SK-N-SH treated with all-trans-retinoic acid at 6 μM for 48 hours (cell line): ENCODE measurements at regions not wholly inside any gene's neighbourhood (a gene's known extent, or its start where the extent isn't known, plus 50 kb on each side); places are given as distances from the start of the nearest gene placed in this dataset.

Experiments used
- ATAC-seq: fragments of 200-7000 bp; cut with Tn5 transposase; 3 replicates; pipeline ENCODE4 v1.9.1; 2020; ENCODE audit warnings: mild to moderate bottlenecking, moderate library complexity
- BACH2 ChIP-seq: fragments of 250-450 bp; sonication (Bioruptor Pico); IDR thresholded peaks from 2 replicates; pipeline ENCODE4 v1.9.0; 2021; ENCODE audit warnings: mild to moderate bottlenecking, borderline replicate concordance
- CREB5 ChIP-seq: fragments of 250-450 bp; sonication (Bioruptor Pico); IDR thresholded peaks from 2 replicates; pipeline ENCODE4 v1.5.1; 2020; ENCODE audit warnings: low read depth, mild to moderate bottlenecking, moderate library complexity
- CSDC2 ChIP-seq: fragments of 250-450 bp; sonication (Bioruptor Pico); IDR thresholded peaks from 2 replicates; pipeline ENCODE4 v1.5.0; 2020; ENCODE audit warnings: mild to moderate bottlenecking, moderate library complexity
- ESRRG ChIP-seq: fragments of 250-450 bp; sonication (Bioruptor Pico); IDR thresholded peaks from 2 replicates; pipeline ENCODE4 v1.6.1; 2021; ENCODE audit warnings: mild to moderate bottlenecking
- GLIS3 ChIP-seq: fragments of 250-450 bp; sonication (Bioruptor Pico); IDR thresholded peaks from 2 replicates; pipeline ENCODE4 v1.5.0; 2020; ENCODE audit warnings: mild to moderate bottlenecking, moderate library complexity
- ISL1 ChIP-seq: fragments of 250-450 bp; sonication (Bioruptor Pico); IDR thresholded peaks from 2 replicates; pipeline ENCODE4 v2.1.2; 2022; ENCODE audit warnings: mild to moderate bottlenecking, moderate library complexity
- OSR1 ChIP-seq: fragments of 250-450 bp; sonication (Bioruptor Pico); IDR thresholded peaks from 2 replicates; pipeline ENCODE4 v1.8.0; 2022; ENCODE audit warnings: moderate library complexity, mild to moderate bottlenecking, inconsistent platforms
- POU6F1 ChIP-seq: fragments of 250-450 bp; sonication (Bioruptor Pico); IDR thresholded peaks from 2 replicates; pipeline ENCODE4 v1.8.0; 2021; ENCODE audit warnings: low read depth, mild to moderate bottlenecking, moderate library complexity, borderline replicate concordance
- PPARA ChIP-seq: fragments of 250-450 bp; sonication (Bioruptor Pico); IDR thresholded peaks from 2 replicates; pipeline ENCODE4 v1.5.0; 2020; ENCODE audit warnings: mild to moderate bottlenecking, borderline replicate concordance
- RARB ChIP-seq: fragments of 250-450 bp; sonication (Bioruptor Pico); IDR thresholded peaks from 2 replicates; pipeline ENCODE4 v1.8.0; 2021; ENCODE audit warnings: mild to moderate bottlenecking, moderate library complexity
- SNAI2 ChIP-seq: fragments of 250-450 bp; sonication (Bioruptor Pico); IDR thresholded peaks from 2 replicates; pipeline ENCODE4 v1.5.0; 2020; ENCODE audit warnings: mild to moderate bottlenecking, moderate library complexity
- TCF4 ChIP-seq: fragments of 250-450 bp; sonication (Bioruptor Pico); IDR thresholded peaks from 2 replicates; pipeline ENCODE4 v1.8.0; 2021; ENCODE audit warnings: mild to moderate bottlenecking, moderate library complexity, borderline replicate concordance
- TOX ChIP-seq: fragments of 250-450 bp; sonication (Bioruptor Pico); IDR thresholded peaks from 2 replicates; pipeline ENCODE4 v1.8.0; 2021; ENCODE audit warnings: mild to moderate bottlenecking, moderate library complexity, borderline replicate concordance
- ZC3H10 ChIP-seq: fragments of 250-450 bp; sonication (Bioruptor Pico); IDR thresholded peaks from 2 replicates; pipeline ENCODE4 v1.5.1; 2021; ENCODE audit warnings: mild to moderate bottlenecking, moderate library complexity
- ZFP3 ChIP-seq: fragments of 250-450 bp; sonication (Bioruptor Pico); IDR thresholded peaks from 2 replicates; pipeline ENCODE4 v1.5.0; 2020; ENCODE audit warnings: mild to moderate bottlenecking, moderate library complexity
- ZFP30 ChIP-seq: fragments of 450-650 bp; formaldehyde crosslinking; IDR thresholded peaks from 2 replicates; pipeline ENCODE4 v1.5.0; 2022; ENCODE audit warnings: mild to moderate bottlenecking, moderate library complexity
- ZNF565 ChIP-seq: fragments of 450-650 bp; formaldehyde crosslinking; conservative IDR thresholded peaks from 2 replicates; pipeline ENCODE4 v1.5.0; 2020; ENCODE audit warnings: low read depth, mild to moderate bottlenecking, moderate library complexity
- ZNF70 ChIP-seq: fragments of 450-650 bp; formaldehyde crosslinking; IDR thresholded peaks from 2 replicates; pipeline ENCODE4 v1.5.0; 2020; ENCODE audit warnings: mild to moderate bottlenecking, moderate library complexity
- ZNF8 ChIP-seq: fragments of 450-650 bp; formaldehyde crosslinking; IDR thresholded peaks from 2 replicates; pipeline ENCODE4 v1.5.0; 2020; ENCODE audit warnings: mild to moderate bottlenecking, moderate library complexity
- TF ChIP-seq, protein P1 (sequence below): fragments of 250-450 bp; sonication (Bioruptor Pico); IDR thresholded peaks from 2 replicates; pipeline ENCODE4 v1.5.1; 2021; ENCODE audit warnings: mild to moderate bottlenecking, moderate library complexity
- TF ChIP-seq, protein P2 (sequence below): fragments of 250-450 bp; sonication (Bioruptor Pico); IDR thresholded peaks from 2 replicates; pipeline ENCODE4 v1.5.0; 2020; ENCODE audit warnings: mild to moderate bottlenecking, moderate library complexity

DNA sequence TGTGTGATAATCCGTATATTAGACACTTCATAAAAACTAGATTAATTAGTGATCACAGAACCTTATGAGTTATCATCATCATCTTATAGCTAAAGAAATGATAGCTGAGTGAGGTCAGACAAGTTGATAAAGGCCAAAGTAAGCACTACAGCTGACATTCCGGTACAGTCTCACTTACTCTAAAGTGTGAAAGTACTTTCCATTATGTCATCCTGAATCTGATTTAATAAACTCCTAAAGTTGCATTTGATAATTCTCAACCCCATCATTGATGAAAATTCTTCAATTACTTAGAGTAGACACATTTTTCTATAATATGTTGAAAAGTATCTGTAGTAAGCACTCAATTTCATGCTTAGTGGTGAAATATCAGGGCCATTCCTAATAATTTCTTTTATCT is 385.2 kb upstream of the CHD6 start:
- no peak for TF ChIP-seq ZNF565
- TF ChIP-seq RARB (CRISPR knock-in tag) = no peak
- no peak for TF ChIP-seq POU6F1 (CRISPR knock-in tag)
- no peak for TF ChIP-seq ZC3H10
- TF ChIP-seq OSR1 (CRISPR knock-in tag) = no peak
- no peak for TF ChIP-seq CREB5 (CRISPR knock-in tag)
- no peak for TF ChIP-seq ZNF8 (CRISPR knock-in tag)
- TF ChIP-seq PPARA (CRISPR knock-in tag) = no peak
- TF ChIP-seq ESRRG (CRISPR knock-in tag) = no peak
- no peak for TF ChIP-seq TCF4 (CRISPR knock-in tag)
- no peak for TF ChIP-seq ISL1 (CRISPR knock-in tag)
- TF ChIP-seq TOX (CRISPR knock-in tag) = no peak
- ATAC-seq = no peak

- ATAC-seq = no peak
- TF ChIP-seq CSDC2 (no peak), SNAI2 (no peak), TCF4 (CRISPR knock-in tag) (no peak), ZNF8 (CRISPR knock-in tag) (no peak), ZFP30 (CRISPR knock-in tag) (no peak), PPARA (CRISPR knock-in tag) (no peak), ZFP3 (no peak)
- TF ChIP-seq, protein P1, sequence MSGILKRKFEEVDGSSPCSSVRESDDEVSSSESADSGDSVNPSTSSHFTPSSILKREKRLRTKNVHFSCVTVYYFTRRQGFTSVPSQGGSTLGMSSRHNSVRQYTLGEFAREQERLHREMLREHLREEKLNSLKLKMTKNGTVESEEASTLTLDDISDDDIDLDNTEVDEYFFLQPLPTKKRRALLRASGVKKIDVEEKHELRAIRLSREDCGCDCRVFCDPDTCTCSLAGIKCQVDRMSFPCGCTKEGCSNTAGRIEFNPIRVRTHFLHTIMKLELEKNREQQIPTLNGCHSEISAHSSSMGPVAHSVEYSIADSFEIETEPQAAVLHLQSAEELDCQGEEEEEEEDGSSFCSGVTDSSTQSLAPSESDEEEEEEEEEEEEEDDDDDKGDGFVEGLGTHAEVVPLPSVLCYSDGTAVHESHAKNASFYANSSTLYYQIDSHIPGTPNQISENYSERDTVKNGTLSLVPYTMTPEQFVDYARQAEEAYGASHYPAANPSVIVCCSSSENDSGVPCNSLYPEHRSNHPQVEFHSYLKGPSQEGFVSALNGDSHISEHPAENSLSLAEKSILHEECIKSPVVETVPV (CRISPR knock-in tag) = no peak
Measured at GRCh38 chr20:41998539-41999341, 380.6 kb upstream of the CHD6 start.

GRCh38 chr20:41996951-41997350 is 378.8 kb upstream of the CHD6 start:
- TF ChIP-seq BACH2 (CRISPR knock-in tag) (no peak), ISL1 (CRISPR knock-in tag) (no peak), ZFP30 (CRISPR knock-in tag) (no peak), ZNF8 (CRISPR knock-in tag) (no peak), ZNF70 (no peak), TCF4 (CRISPR knock-in tag) (no peak), SNAI2 (no peak), PPARA (CRISPR knock-in tag) (no peak), GLIS3 (CRISPR knock-in tag) (no peak), ZFP3 (no peak), ZC3H10 (no peak)
- TF ChIP-seq, protein P1 (CRISPR knock-in tag) = no peak

DNA sequence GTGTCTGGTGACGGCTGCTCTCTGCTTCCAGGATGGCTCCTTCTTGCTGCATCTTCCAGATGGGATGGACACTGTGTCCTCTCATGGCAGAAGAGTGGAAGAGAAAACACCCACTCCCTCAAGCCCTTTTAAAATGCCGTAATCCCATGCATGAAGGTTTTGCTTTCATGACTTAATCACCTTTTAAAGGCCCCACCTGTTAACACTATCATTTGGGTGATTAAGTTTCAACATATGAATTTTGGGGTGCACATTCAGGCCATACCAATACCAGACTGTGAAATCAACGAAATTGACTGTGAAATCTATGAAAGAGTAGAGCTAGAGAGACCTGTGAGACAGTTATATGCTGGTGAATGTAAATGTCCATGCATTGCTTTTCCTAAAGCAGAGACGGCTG is 374.3 kb upstream of the CHD6 start:
- ATAC-seq = no peak
- TF ChIP-seq GLIS3 (CRISPR knock-in tag) (no peak), ZNF70 (no peak), ISL1 (CRISPR knock-in tag) (no peak), ZNF8 (CRISPR knock-in tag) (no peak), ZFP30 (CRISPR knock-in tag) (no peak)

More at GRCh38 chr20:41996951-41997350, 378.8 kb upstream of the CHD6 start:
- no peak for ATAC-seq

DNA sequence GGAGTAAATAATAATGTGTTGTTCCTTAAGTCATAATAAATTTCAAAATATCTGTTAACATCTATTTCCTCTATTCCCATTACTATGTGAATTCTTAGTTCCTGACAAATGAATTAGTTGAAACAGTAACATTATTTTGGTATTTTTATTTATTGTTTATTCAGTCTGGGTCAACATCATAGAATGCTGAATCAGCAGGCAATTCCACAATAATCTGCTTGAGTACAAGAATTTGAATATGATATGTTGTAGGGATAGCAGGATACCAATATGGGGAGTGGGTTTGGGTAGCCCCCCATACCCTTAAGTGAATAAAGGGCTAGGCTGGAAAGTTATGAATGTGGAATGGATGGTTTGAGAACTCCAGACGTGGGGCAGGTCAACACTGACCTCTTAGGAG is 373.2 kb upstream of the CHD6 start:
- TF ChIP-seq ZFP3 = no peak
- no peak for TF ChIP-seq OSR1 (CRISPR knock-in tag)
- TF ChIP-seq ZFP30 (CRISPR knock-in tag) = no peak
- no peak for TF ChIP-seq BACH2 (CRISPR knock-in tag)
- TF ChIP-seq TCF4 (CRISPR knock-in tag) = no peak
- no peak for TF ChIP-seq ISL1 (CRISPR knock-in tag)
- TF ChIP-seq CSDC2 = no peak
- TF ChIP-seq, protein P2, sequence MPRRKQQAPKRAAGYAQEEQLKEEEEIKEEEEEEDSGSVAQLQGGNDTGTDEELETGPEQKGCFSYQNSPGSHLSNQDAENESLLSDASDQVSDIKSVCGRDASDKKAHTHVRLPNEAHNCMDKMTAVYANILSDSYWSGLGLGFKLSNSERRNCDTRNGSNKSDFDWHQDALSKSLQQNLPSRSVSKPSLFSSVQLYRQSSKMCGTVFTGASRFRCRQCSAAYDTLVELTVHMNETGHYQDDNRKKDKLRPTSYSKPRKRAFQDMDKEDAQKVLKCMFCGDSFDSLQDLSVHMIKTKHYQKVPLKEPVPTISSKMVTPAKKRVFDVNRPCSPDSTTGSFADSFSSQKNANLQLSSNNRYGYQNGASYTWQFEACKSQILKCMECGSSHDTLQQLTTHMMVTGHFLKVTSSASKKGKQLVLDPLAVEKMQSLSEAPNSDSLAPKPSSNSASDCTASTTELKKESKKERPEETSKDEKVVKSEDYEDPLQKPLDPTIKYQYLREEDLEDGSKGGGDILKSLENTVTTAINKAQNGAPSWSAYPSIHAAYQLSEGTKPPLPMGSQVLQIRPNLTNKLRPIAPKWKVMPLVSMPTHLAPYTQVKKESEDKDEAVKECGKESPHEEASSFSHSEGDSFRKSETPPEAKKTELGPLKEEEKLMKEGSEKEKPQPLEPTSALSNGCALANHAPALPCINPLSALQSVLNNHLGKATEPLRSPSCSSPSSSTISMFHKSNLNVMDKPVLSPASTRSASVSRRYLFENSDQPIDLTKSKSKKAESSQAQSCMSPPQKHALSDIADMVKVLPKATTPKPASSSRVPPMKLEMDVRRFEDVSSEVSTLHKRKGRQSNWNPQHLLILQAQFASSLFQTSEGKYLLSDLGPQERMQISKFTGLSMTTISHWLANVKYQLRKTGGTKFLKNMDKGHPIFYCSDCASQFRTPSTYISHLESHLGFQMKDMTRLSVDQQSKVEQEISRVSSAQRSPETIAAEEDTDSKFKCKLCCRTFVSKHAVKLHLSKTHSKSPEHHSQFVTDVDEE (CRISPR knock-in tag) = no peak
- ATAC-seq = no peak
